ENCODE measurements at regions not wholly inside any gene's neighbourhood (a gene's known extent, or its start where the extent isn't known, plus 50 kb on each side); places are given as distances from the start of the nearest gene placed in this dataset.

DNA sequence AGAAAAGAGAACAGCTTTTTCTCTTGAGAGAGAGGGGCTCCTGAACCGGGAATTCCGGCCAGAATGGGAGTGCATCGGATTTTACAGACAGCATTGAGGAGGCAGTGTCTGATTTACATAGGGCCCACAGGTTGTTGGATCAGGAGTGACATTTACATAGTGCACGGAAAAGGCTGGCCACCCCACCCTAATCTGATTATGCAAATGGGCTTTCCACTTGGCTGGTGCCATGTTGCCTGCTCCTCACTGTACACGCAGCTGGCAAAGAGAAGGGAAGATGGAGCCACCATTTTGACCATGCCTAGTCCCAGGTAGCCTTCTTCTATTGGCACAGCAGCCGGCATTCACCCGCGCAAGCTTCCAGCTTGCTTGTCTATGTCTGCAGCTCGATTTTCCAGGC is 77.5 kb upstream of the FAM171A1 start:
- ATAC-seq: no peak
- no peaks in the 10 kb centered on the region for H3K4me1 Mint-ChIP-seq (ENCODE audit: low read depth)
- H3K27me3 Mint-ChIP-seq: peaks cover 15% of the 10 kb centered on the region
- no peak overlapping the region for H3K4me3 Mint-ChIP-seq
- no peaks in the 10 kb centered on the region for H3K36me3 Mint-ChIP-seq (ENCODE audit: low read depth)
- H3K27ac Mint-ChIP-seq: no peak overlapping the region
- H3K9me3 Mint-ChIP-seq: no peaks in the 10 kb centered on the region
- CTCF ChIA-PET: interaction anchor here (1.5 kb wide), 1 partner anchor 13 kb away, joined by 3 read pairs; no protein-coding TSS in a partner anchor
- POLR2A ChIA-PET: no interaction called here
- TF ChIP-seq, protein P1, sequence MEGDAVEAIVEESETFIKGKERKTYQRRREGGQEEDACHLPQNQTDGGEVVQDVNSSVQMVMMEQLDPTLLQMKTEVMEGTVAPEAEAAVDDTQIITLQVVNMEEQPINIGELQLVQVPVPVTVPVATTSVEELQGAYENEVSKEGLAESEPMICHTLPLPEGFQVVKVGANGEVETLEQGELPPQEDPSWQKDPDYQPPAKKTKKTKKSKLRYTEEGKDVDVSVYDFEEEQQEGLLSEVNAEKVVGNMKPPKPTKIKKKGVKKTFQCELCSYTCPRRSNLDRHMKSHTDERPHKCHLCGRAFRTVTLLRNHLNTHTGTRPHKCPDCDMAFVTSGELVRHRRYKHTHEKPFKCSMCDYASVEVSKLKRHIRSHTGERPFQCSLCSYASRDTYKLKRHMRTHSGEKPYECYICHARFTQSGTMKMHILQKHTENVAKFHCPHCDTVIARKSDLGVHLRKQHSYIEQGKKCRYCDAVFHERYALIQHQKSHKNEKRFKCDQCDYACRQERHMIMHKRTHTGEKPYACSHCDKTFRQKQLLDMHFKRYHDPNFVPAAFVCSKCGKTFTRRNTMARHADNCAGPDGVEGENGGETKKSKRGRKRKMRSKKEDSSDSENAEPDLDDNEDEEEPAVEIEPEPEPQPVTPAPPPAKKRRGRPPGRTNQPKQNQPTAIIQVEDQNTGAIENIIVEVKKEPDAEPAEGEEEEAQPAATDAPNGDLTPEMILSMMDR (IDR thresholded peaks at IDR 0.05): no peak
- intact Hi-C loops (cut with micrococcal nuclease): no loop called here
- DNase-seq: no peak

DNA sequence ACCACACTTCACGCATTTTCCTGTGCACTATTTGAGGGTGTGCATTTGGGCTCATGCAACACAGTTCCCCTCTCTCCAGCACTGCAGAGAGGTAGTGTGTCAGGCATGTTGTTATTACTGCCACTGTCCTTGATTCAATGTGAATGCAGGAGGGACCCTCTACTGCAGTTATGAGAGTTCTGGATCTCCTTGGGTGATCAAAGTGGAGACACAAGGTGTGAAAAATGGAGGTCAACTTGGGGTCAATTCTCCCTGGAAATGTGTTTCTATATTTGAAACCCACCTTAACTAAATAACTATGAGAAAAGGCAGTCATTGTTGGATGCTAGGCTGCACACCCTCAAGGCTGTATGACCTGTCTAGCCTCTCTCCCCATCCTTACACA is 73.9 kb upstream of the FAM171A1 start:
- H3K27me3 Mint-ChIP-seq: peaks cover 14% of the 10 kb centered on the region
- CTCF ChIA-PET: no interaction called here
- H3K4me3 Mint-ChIP-seq: no peak overlapping the region
- POLR2A ChIA-PET: no interaction called here
- DNase-seq (no peak), ATAC-seq (no peak)
- no peaks in the 10 kb centered on the region for H3K9me3 Mint-ChIP-seq
- no peak overlapping the region for H3K27ac Mint-ChIP-seq
- TF ChIP-seq, protein P1 (IDR thresholded peaks at IDR 0.05): no peak
- intact Hi-C loops (cut with micrococcal nuclease): no loop called here
- H3K4me1 Mint-ChIP-seq (ENCODE audit: low read depth): no peaks in the 10 kb centered on the region
- H3K36me3 Mint-ChIP-seq (ENCODE audit: low read depth): no peaks in the 10 kb centered on the region

DNA sequence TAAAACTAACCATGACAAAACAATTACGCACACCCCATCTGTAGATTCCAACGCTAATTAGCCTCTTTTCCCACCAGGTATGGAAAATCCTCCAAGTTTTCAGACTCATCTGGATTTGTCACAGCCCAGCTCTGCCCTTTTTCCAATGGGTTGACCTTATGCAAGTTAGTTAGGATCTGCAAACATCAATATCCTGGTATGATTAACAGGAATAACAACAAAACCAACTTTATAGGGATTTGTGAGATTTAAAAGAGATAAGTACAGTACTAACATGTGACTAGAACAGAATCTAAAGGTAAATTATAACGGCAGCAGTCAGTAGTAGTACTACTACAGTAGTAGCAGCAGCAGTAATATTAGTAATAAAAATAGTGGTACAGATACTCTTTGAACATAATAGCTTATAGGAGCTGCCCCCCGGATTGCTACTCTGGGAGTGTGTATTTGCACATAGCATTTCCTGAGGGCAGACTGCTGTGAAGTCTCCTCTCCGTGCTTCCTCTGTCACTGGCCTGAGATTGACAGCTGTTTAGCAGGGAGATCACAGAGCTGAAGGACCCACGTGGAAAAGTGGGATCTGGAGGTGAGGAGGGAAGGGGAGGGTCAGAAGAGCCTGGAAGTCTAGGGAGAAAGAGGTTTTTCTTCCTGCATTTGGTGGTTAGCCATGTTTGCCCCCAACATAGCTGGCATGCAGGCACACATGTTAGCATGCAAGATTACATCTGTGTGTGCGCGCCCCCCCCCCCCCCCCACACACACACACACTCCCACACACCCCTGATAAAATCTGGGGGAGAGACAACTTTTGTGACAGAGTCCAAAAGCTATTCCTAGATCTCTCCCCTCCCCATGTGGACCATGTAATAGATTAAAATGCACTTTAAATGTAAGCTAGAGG is 73.3 kb upstream of the FAM171A1 start:
- H3K4me1 Mint-ChIP-seq (ENCODE audit: low read depth): peaks cover 2% of the 10 kb centered on the region

DNA sequence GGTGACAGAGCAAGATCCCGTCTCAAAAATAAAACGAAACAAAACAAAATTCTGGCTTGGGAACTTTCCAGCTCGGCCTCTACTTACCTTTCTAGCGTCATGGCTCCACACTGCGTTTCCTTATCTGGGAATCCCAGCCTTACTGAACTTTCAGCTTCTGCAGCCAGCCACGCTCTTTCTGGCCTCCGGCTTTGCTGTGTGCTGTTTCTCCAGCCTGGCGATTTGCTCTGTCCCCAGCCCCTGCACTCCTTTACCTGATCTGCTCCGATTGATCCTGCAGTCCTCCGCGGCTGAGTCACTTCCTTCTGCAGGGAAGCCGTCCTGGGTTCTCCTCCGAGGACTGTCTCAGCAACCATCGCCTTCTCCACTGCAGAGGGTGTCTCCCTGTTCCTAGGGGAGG is 71.0 kb upstream of the FAM171A1 start:
- no peak for DNase-seq
- intact Hi-C loops (cut with micrococcal nuclease): no loop called here

More for the DNA sequence above, 73.3 kb upstream of the FAM171A1 start:
- TF ChIP-seq, protein P1 (IDR thresholded peaks at IDR 0.05): no peak
- intact Hi-C loops (cut with micrococcal nuclease): no loop called here
- no peaks in the 10 kb centered on the region for H3K9me3 Mint-ChIP-seq
- no peak for ATAC-seq
- no peak overlapping the region for H3K27ac Mint-ChIP-seq
- H3K4me3 Mint-ChIP-seq: no peak overlapping the region
- H3K36me3 Mint-ChIP-seq (ENCODE audit: low read depth): no peaks in the 10 kb centered on the region
- H3K27me3 Mint-ChIP-seq: peaks cover 15% of the 10 kb centered on the region
- POLR2A ChIA-PET: no interaction called here
- DNase-seq: no peak
- CTCF ChIA-PET: interaction anchor here (0.9 to 1.6 kb wide), 3 partner anchors 11 to 300 kb away, joined by 3 to 8 read pairs (median 3); no protein-coding TSS in a partner anchor

More for the DNA sequence above, 71.0 kb upstream of the FAM171A1 start:
- Mint-ChIP-seq H3K9me3 (no peaks in the 10 kb centered on the region), H3K27ac (no peak overlapping the region), H3K4me3 (no peak overlapping the region), H3K27me3 (peaks cover 19% of the 10 kb centered on the region), H3K36me3 (ENCODE audit: low read depth) (no peaks in the 10 kb centered on the region), H3K4me1 (ENCODE audit: low read depth) (peaks cover 2% of the 10 kb centered on the region)
- ATAC-seq: no peak
- CTCF ChIA-PET: no interaction called here
- TF ChIP-seq, protein P1 (IDR thresholded peaks at IDR 0.05): no peak
- POLR2A ChIA-PET: no interaction called here

Measured in activated CD8-positive, alpha-beta T cell treated with anti-CD3 and anti-CD28 coated beads for 36 hours (primary cell).